Lung (tissue), 11 donors: ENCODE measurements at regions not wholly inside any gene's neighbourhood (a gene's known extent, or its start where the extent isn't known, plus 50 kb on each side); places are given as distances from the start of the nearest gene placed in this dataset.

Experiments
- ATAC-seq: fragments of 200-7000 bp; cut with Tn5 transposase; one replicate; pipeline ENCODE4 v1.9.1; 2020; ENCODE audit warnings: moderate number of reproducible peaks; ENCODE audit not compliant: insufficient read depth, low FRiP score
- DNase-seq, 3 donors: peaks; one replicate each; pipeline ENCODE4 v3.0.0-alpha.2; 2013 to 2017
- H3K27ac ChIP-seq, 2 donors: one replicate each; pipeline ENCODE4 v1.5.1; 2013; ENCODE audit warnings: mild to moderate bottlenecking in 2 of 2, moderate library complexity in 2 of 2, control low read depth in 1 of 2, inconsistent platforms in 1 of 2, low read depth in 1 of 2, low read length in 1 of 2
- H3K27me3 ChIP-seq, 3 donors: one replicate each; pipeline ENCODE4 v1.5.1; 2013; ENCODE audit warnings: low read length in 2 of 3; ENCODE audit not compliant: control insufficient read depth in 3 of 3, insufficient read depth in 3 of 3
- H3K36me3 ChIP-seq, 4 donors: one replicate each; pipeline ENCODE4 v1.5.1; 2013; ENCODE audit warnings: low read length in 4 of 4, mild to moderate bottlenecking in 1 of 4, moderate library complexity in 1 of 4; ENCODE audit not compliant: control insufficient read depth in 4 of 4, insufficient read depth in 4 of 4
- H3K4me1 ChIP-seq, 5 donors: one replicate each; pipeline ENCODE4 v1.5.1; 2013; ENCODE audit warnings: low read length in 5 of 5, mild to moderate bottlenecking in 2 of 5, moderate library complexity in 1 of 5; ENCODE audit not compliant: control insufficient read depth in 5 of 5, insufficient read depth in 5 of 5
- H3K4me3 ChIP-seq: one replicate; pipeline ENCODE4 v1.5.1; 2013; ENCODE audit warnings: mild to moderate bottlenecking, control low read depth, moderate library complexity
- H3K9ac ChIP-seq, 2 donors: one replicate each; pipeline ENCODE4 v1.5.1; 2013; ENCODE audit warnings: low read length in 2 of 2, control low read depth in 1 of 2; ENCODE audit not compliant: insufficient read depth in 1 of 2
- H3K9me3 ChIP-seq, 4 donors: one replicate each; pipeline ENCODE4 v1.5.1; 2013; ENCODE audit warnings: low read length in 3 of 4, mild to moderate bottlenecking in 1 of 4, moderate library complexity in 1 of 4; ENCODE audit not compliant: control insufficient read depth in 4 of 4, insufficient read depth in 3 of 4
- CTCF ChIP-seq: IDR thresholded peaks from 2 replicates; pipeline ENCODE4 v1.5.1; 2012; ENCODE audit warnings: mild to moderate bottlenecking; ENCODE audit errors: control extremely low read depth, extremely low read depth
- WGBS, 2 donors: extraction: QIAGEN DNeasy Blood & Tissue Kit; methylation state at CpG; one replicate each; pipeline ENCODE4 v1.1.7; 2013; 5-methylcytosine and 5-hydroxymethylcytosine counted together
- donor health status: control.
- donor health status: control.
- donor health status: Bipolar disorder and iron deficiency.
- donor health status: healthy.
- donor health status: DM: yes; HTN: yes; CAD: no.

GRCh38 chr3:177773717-177774116 lies 576.4 kb upstream of the TBL1XR1 start:
- ATAC-seq: no peak
- WGBS, 2 donors: 86 to 87% methylated on average over 1 of the region's 1 CpG
- Histone ChIP-seq H3K4me1 (peaks cover 0 to 38% (median 6%) of the 10 kb centered on the region in 5 donors), H3K4me3 (no peak overlapping the region), H3K27me3 (no peaks in the 10 kb centered on the region), H3K36me3 (no peaks in the 10 kb centered on the region), H3K9ac (no peak overlapping the region), H3K9me3 (no peaks in the 10 kb centered on the region), H3K27ac (no peak overlapping the region)
- no peak for TF ChIP-seq CTCF
- DNase-seq: peak in 2 of 3 donors; percentile 60 to 63

- 56 to 59% methylated on average over 6 of the region's 6 CpGs for WGBS, 2 donors
- Histone ChIP-seq H3K27ac (peak overlapping the region in 1 of 2 donors; percentile 28), H3K4me1 (peaks cover 3 to 39% (median 6%) of the 10 kb centered on the region in 5 donors), H3K9ac (no peak overlapping the region), H3K36me3 (no peaks in the 10 kb centered on the region), H3K4me3 (no peak overlapping the region), H3K9me3 (no peaks in the 10 kb centered on the region), H3K27me3 (no peaks in the 10 kb centered on the region)
- DNase-seq (peak; percentile 79 to 87 (median 84)), ATAC-seq (no peak)
- TF ChIP-seq CTCF: no peak
Measured at GRCh38 chr3:177776661-177777101, 579.4 kb upstream of the TBL1XR1 start.

- Histone ChIP-seq H3K27me3 (no peaks in the 10 kb centered on the region), H3K4me3 (no peak overlapping the region), H3K4me1 (peaks cover 5 to 49% (median 6%) of the 10 kb centered on the region in 5 donors), H3K9me3 (no peaks in the 10 kb centered on the region), H3K9ac (no peak overlapping the region), H3K36me3 (no peaks in the 10 kb centered on the region), H3K27ac (no peak overlapping the region)
- ATAC-seq (peak; percentile 72), DNase-seq (peak in 1 of 3 donors; percentile 43)
- TF ChIP-seq CTCF: peak; percentile 66
- WGBS, 2 donors: 68 to 83% methylated on average over 1 of the region's 1 CpG
Measured at GRCh38 chr3:177777699-177778098, 580.4 kb upstream of the TBL1XR1 start.

- no peak overlapping the region for H3K9ac ChIP-seq
- no peaks in the 10 kb centered on the region for H3K36me3 ChIP-seq
- no peak for TF ChIP-seq CTCF
- ATAC-seq: no peak
- DNase-seq: no peak
- 4 to 21% methylated on average over 1 of the region's 1 CpG for WGBS, 2 donors
- H3K9me3 ChIP-seq: no peaks in the 10 kb centered on the region
- no peak overlapping the region for H3K4me3 ChIP-seq
- no peaks in the 10 kb centered on the region for H3K27me3 ChIP-seq
- H3K4me1 ChIP-seq: peaks cover 0 to 46% (median 6%) of the 10 kb centered on the region in 5 donors
- H3K27ac ChIP-seq: no peak overlapping the region
Measured at GRCh38 chr3:177778633-177779032, 581.4 kb upstream of the TBL1XR1 start.
